HG02970 (cell line): ENCODE measurements at regions not wholly inside any gene's neighbourhood (a gene's known extent, or its start where the extent isn't known, plus 50 kb on each side); places are given as distances from the start of the nearest gene placed in this dataset.
"Not testable (repeated sequence)": the region's sequence is repeated elsewhere in the genome, so short reads cannot be mapped to it uniquely, and the experiment has no call there.

ENCODE experiments used
- ATAC-seq: cut with Tn5 transposase; IDR thresholded peaks from one replicate; pipeline ENCODE4 v1.9.1; 2021; ENCODE audit warnings: mild to moderate bottlenecking, moderate library complexity, moderate number of reproducible peaks; ENCODE audit not compliant: unreplicated experiment, low FRiP score

GRCh38 chr12:62170241-62170640 lies 90.0 kb upstream of the USP15 start:
- ATAC-seq = no peak

GRCh38 chr12:62190689-62191490 lies 69.3 kb upstream of the USP15 start:
- no peak for ATAC-seq

DNA sequence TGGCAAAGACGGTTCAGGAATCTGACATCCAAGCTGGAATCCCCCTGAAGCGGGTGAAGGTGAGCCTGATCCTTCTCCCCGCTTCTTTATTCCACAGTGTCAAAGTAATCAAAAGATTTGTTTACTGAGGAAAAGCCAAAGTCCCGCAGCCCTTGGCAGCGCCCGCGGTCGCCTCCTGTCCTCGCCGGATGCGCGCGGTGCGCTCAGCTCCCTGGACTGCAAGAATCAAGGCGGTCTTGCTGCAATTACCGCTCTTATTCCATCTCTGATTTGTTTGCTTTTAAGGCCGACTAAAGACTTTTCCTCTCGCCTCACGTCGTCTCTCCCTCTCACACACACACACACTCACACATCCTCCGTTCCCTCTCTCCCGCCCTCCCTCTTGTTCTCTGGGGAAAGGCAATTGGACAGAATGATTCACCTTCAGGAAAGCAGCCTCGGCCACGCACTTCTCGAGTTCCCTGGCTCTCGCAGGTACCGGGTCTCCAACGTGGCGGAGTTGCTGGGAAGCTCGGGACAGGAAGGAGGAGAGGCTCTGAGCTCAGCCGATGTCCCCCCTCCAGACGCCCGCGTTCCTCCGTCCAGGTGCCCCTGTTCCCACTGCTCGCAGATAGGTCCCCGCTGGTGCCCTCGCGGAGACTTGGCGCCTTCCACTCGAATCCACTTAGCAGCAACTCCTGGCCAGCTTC lies 68.6 kb upstream of the USP15 start:
- ATAC-seq = no peak

DNA sequence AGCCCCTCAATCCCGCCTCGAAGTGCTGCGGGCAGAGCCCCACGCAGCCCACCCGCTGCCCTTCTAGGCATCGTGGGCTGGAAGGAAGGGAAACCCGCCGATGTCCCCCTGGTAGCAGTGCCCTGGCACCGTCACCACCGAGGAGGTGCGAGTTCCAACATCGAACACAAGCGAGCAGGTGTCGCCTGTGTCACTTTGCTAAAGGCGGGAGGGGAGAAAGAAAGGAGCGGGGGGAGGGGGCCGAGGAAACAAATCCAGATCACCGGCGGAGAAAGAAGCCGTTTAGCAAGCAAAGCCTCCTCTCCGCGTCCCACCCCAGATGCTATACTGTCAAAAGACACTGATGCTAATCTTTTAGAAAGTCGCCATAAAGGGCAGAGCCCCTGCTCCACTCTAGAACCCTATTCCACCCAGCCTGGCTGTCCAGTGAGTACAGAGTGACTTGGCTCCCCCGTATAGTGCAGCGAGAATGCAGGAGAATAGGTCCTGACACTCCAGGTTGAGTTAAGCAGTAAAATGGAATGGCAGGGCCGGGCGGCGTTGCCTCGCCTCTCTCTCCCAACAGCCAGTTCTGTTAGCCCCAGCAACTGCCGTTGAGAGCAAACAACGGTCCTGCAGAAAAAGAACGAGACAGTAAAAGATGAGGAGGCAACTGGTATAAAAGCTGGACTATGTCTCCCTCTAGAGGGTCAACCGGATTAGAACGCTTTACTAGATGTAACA lies 67.9 kb upstream of the USP15 start:
- ATAC-seq = peak; percentile 85

- ATAC-seq = peak; percentile 21
Measured at GRCh38 chr12:62192903-62193250, 67.3 kb upstream of the USP15 start.

DNA sequence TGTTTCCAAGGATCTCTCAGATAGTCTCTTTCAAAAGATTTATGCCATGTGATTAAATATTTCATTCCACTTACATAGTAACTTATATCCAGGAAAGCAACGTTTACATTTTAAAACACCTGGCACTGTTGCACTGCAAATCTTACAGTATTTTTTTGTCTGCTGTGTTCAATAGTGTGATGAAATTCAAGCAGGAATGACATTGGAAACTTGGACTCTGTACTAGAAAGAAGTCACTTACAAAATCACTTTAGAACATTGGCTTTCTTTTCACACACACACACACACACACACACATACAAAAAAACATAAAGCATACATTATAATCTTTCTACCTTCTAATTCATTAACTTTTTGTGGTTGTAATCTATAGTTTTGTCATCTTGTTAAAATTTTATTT lies 66.2 kb upstream of the USP15 start:
- no peak for ATAC-seq

- no peak for ATAC-seq
Measured at GRCh38 chr12:62194616-62195015, 65.6 kb upstream of the USP15 start.

GRCh38 chr12:62196146-62196545 lies 64.1 kb upstream of the USP15 start:
- ATAC-seq = no peak

GRCh38 chr12:62202861-62203260 lies 57.3 kb upstream of the USP15 start:
- ATAC-seq = not testable (repeated sequence)

- ATAC-seq = no peak
Measured at GRCh38 chr12:62205346-62205745, 54.9 kb upstream of the USP15 start.

- ATAC-seq = no peak
Measured at GRCh38 chr12:62207248-62207647, 53.0 kb upstream of the USP15 start.
